Breast epithelium (tissue), 3 donors: ENCODE measurements at regions not wholly inside any gene's neighbourhood (a gene's known extent, or its start where the extent isn't known, plus 50 kb on each side); places are given as distances from the start of the nearest gene placed in this dataset.

Source experiments
- CTCF ChIP-seq, 3 donors: fragments of 450-650 bp; IDR thresholded peaks; one replicate each; pipeline ENCODE4 v1.5.1; 2016 to 2017; ENCODE audit warnings: antibody characterized with exemption in 3 of 3, mild to moderate bottlenecking in 3 of 3, moderate library complexity in 3 of 3
- POLR2A ChIP-seq: fragments of 450-650 bp; IDR thresholded peaks from one replicate; pipeline ENCODE4 v1.6.1; 2016; ENCODE audit warnings: antibody characterized with exemption, mild to moderate bottlenecking, moderate library complexity

- TF ChIP-seq POLR2A = no peak
- TF ChIP-seq CTCF (IDR thresholded peaks at IDR 0.05) = no peak
Measured at GRCh38 chr5:67606586-67606947, 410.0 kb upstream of the CD180 start.
